ENCODE measurements at regions not wholly inside any gene's neighbourhood (a gene's known extent, or its start where the extent isn't known, plus 50 kb on each side); places are given as distances from the start of the nearest gene placed in this dataset.

DNA sequence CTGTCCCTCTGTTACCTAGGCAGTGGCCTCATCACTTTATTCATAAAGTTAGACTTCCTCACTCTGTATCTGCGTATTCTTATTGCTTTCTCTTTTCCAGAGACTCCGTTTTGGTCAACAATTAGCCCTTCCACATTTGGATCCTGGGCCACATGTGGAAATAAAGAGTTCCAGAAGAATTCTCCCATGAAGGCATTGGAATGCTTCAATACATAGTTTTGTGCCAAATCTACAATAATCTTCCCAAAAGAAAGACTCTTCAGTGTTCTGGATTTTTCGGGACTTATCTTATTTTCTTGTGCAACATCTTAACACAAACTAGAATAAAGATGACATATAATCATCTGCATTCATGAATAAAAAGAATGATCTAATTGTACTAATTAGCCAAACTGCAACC is 187.7 kb upstream of the BMP2 start:
- DNase-seq (ENCODE audit: extremely low spot score, insufficient read length, low read depth) (no peak), FAIRE-seq (no peak)

DNA sequence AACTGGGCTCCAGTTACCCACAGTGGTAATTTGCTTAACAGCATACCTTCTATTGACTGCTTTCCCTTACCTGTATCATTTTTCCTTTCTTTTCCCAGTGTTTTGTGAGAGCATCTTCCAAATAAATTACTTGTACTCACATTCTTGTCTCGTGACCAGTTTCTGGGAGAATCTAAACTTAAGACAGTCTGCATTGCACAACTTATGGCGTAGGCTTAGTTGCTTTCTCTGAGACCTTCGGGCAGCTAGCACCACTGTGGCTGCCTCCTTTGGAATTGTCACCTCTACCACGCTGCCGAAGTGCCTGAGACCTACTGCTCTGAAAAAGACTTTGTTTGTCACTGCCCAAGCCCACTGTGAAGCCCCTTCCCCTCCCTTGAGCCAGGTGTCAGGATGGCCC is 188.1 kb upstream of the BMP2 start:
- FAIRE-seq (no peak), DNase-seq (ENCODE audit: extremely low spot score, insufficient read length, low read depth) (no peak)

DNA sequence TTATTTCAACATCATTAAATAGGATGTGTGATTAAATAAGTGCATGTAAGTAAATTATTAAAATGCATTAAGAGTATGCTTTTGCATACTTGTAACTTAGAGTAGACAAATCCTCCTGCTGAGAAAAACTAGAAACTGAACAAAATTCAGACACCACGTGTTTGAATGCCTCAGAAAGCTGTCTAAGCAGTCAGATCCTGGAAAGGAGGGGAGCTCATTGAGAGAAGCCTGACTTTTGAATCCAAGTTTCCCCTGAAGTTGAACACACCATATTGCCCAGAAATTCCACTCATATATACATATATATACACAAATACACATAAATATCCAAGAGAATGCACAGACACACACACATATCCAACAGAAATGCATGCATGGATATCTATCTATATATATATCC is 190.0 kb upstream of the BMP2 start:
- no peak for FAIRE-seq
- DNase-seq (ENCODE audit: extremely low spot score, insufficient read length, low read depth), result no peak

DNA sequence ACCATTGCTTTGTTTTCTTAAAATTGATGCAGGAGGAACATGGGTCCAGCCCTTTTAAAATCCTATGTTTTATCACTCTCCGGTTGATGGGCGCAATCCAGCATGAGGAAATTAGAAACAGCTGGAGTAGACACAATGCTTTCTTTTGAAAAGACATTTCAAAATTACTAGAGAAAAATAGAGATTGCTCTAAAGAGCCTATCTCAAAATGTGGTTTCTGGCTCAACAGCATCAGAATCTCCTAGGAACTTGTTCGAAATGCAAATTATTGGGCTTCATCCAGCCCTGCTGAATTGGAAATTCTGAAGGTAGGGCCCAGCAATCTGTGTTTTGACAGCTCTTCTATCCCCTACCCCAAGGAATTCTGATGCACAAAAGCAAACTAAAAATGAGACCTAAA is 190.8 kb upstream of the BMP2 start:
- DNase-seq (ENCODE audit: extremely low spot score, insufficient read length, low read depth) (no peak), FAIRE-seq (no peak)

DNA sequence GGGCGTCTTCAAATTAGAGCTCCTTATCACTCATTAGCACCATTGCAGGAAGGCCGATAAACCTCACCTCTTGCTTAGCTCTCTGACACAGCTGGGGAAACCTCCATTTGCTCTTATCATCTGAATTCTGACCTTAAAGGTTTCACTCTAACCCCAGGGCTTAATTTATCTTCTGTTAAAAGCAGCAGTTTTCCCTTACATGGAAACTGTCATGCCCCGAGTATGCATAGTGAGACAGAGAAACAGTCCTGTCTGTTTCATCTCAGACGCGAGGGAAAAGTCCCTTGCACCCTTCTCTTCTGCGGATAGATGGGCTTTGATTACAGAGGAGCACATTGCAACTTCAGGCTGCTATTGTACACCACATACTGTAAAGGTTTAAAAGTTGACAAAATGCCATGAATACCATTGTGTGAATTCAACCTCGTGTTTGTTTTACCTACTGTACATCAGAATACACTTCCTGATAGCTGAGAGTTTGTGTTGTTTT is 191.5 kb upstream of the BMP2 start:
- FAIRE-seq, result no peak

DNA sequence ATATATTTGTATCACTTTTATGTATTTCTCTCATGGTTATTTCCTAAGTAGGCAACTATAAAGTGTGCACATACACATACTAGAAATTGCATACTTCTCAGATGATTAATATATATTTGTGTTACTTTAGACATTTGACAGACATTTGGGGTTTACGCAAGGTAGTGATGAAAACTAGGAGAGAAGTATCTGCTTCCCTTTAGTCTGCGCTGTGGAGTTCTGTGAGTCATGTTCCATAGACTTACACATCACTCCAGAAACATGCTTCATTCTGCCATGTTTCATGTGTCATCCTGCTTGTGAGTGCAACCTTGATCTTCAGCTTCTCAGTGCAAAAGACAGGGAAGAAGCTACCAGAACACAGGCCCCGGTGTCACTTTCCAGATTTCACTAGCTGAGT is 200.7 kb upstream of the BMP2 start:
- DNase-seq (ENCODE audit: extremely low spot score, insufficient read length, low read depth) (no peak), FAIRE-seq (no peak)

More for the DNA sequence above, 191.5 kb upstream of the BMP2 start:
- no peak for DNase-seq (ENCODE audit: extremely low spot score, insufficient read length, low read depth)

DNA sequence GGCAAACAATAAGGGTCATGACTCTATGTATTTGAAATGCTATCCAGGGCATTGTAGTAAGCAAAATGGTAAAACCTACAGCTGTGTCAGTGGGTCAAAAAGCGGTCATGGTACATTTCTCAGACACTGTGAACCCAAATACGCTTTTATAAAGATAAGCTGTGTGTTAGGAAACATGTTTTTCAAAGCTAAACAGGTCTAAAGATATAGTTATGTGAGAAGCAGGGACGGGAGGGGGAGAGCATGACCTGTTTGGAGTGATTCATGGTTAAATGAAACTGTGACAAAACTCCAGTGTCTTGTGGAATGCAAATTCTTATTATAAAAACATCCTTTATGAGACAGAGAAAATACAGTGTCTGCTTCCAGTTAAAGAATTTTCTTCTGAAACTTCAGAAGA is 205.4 kb upstream of the BMP2 start:
- no peak for DNase-seq (ENCODE audit: extremely low spot score, insufficient read length, low read depth)
- no peak for FAIRE-seq

DNA sequence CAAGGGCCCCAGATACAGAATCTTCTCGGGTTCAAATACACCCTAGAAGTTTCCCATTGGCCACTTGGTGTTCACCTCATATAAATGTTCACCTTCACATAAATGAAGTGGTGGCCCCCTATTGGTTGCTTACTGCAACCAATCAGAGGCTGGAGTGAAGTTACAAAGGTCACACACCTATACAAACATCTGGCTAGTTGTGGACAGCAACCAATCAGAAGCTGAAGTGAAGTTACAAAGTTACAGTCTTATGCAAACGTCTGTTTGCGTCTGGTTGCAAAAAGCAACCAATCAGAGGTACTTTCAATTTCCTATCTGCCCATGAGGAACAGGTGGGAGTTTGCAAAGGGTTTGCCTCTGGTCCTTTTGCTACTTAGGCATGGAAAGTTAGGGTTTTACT is 206.5 kb upstream of the BMP2 start:
- DNase-seq (ENCODE audit: extremely low spot score, insufficient read length, low read depth), result no peak
- no peak for FAIRE-seq

DNA sequence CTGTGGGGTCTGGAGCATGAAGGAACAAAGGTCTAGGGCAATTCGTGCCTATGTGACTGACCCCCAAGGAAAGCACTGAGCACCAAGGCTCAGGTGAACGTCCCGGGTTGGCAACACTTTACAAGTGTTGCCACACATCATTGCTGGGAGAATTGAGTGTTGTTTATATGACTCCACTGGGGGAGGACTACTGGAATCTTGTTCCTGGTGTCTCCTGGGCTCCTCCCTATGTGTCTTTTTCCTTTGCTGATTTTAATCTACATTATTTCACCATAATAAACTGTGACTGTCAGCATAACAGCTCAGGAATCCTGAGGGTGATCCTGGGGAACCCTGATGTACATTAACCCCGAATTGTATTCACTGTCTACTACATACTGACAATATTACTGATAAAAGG is 207.7 kb upstream of the BMP2 start:
- DNase-seq (ENCODE audit: extremely low spot score, insufficient read length, low read depth) (no peak), FAIRE-seq (no peak)

DNA sequence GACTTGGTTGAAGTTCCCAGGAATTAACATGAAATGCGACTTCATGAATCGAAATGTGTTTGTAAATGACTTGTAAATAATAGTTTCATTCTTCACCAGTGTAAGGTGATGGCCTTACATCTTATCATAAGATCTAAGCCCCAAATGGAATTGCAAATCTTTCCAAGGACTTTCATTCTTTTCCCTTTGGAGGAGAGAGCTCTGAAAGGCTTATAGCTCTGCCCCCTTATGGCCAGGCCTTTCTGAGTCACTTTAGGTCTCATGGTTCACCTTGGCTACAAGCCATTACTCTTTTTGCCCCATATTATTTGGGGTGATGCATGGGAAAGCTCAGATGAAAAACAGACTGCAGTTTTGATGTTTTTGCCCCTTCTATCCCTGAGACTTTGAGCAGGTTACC is 209.1 kb upstream of the BMP2 start:
- no peak for DNase-seq (ENCODE audit: extremely low spot score, insufficient read length, low read depth)
- FAIRE-seq, result no peak

DNA sequence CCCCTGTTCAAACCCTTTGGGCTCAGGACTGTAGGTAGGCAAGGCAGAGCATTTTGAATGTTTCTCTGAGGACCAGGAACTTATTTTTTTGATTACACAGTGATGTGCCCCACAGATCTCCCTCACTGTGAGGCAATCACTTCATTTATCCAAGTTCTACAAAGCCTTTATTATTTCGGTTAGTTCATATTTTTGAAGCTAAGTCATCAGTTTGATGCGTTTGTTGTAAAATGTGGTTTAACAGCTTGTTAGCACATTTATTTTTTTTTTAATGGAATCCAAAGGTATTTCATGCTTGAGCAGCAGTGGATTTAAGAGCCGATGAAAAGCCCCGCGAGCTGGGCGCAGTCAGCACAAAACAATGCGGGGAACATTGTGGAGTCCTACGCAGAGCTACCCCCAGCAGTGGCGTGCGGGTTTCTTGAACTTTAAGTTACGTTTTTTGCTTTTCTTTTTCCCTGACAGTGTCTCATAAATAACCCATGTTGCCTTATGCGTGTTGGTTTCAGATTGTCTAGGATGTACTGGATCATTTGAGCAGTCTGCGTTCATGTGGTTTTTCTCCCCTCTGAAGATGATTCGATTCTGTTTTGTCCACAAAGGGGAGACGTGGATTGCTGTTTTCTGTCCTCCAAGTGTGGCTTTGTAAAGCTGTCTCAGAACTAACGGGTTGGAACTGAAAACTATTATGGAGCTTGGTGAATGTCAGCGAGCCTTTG is 233.6 kb upstream of the BMP2 start:
- FAIRE-seq, result no peak

DNA sequence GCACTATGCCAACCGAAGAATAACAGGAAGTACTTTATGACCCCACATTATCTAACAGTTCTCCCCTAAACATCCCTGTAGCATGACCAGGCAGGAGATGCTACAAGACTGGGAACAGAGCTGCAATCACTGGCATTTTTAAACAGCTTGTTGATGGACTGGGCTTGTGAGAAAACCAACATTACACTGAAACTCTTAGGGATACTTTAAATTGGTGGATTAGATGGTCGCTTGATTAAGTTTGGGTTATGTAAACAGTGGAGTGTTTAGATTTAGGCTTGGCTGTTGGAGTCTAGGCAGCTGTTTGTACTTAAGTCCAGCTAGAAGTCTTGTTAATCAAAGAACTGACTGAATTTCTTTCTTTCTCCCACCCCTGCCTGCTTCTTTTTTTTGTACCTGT is 234.1 kb upstream of the BMP2 start:
- DNase-seq (ENCODE audit: extremely low spot score, insufficient read length, low read depth) (no peak), FAIRE-seq (no peak)

More for the DNA sequence above, 233.6 kb upstream of the BMP2 start:
- no peak for DNase-seq (ENCODE audit: extremely low spot score, insufficient read length, low read depth)

DNA sequence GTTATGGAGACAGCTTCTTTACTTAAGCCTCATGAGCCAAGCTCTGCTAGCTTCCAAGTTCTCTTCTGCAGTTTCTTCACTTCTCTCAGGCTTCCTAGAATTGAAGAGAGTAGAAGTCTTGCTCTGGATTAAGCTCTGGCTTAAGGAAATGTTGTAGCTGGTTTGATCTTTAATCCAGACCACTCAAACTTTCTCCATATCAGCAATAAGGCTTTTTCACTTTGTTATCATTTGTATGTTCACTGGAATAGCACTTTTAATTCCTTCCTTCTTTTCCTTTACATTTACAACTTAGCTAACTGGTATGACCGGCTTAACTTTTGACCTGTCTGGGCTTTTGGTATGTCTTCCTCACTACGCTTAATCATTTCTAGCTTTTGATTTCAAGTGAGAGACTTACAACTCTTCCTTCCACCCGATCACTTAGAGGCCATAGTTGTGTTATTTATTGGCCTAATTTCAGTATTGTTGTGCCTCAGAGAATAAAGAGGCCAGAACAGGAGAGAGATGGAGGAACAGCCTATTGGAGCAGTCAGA is 236.6 kb upstream of the BMP2 start:
- no peak for FAIRE-seq
- no peak for DNase-seq (ENCODE audit: extremely low spot score, insufficient read length, low read depth)

DNA sequence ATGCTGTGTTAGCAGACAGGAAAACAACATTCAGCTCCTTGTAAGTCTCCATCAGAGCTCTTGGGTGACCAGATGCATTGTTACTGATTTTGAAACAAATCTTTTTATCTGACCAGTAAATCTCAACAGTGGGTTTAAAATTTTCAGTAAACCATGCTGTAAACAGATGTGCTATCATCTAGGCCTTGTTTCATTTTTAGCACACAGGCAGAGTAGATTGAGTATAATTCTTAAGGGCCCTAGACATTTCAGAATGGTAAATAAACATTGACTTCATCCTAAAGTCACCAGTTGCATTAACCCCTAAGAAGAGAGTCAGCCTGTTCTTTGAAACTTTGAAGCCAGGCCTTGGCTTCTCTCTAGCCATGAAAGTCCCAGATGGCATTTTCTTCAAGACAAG is 237.2 kb upstream of the BMP2 start:
- FAIRE-seq (no peak), DNase-seq (ENCODE audit: extremely low spot score, insufficient read length, low read depth) (no peak)

DNA sequence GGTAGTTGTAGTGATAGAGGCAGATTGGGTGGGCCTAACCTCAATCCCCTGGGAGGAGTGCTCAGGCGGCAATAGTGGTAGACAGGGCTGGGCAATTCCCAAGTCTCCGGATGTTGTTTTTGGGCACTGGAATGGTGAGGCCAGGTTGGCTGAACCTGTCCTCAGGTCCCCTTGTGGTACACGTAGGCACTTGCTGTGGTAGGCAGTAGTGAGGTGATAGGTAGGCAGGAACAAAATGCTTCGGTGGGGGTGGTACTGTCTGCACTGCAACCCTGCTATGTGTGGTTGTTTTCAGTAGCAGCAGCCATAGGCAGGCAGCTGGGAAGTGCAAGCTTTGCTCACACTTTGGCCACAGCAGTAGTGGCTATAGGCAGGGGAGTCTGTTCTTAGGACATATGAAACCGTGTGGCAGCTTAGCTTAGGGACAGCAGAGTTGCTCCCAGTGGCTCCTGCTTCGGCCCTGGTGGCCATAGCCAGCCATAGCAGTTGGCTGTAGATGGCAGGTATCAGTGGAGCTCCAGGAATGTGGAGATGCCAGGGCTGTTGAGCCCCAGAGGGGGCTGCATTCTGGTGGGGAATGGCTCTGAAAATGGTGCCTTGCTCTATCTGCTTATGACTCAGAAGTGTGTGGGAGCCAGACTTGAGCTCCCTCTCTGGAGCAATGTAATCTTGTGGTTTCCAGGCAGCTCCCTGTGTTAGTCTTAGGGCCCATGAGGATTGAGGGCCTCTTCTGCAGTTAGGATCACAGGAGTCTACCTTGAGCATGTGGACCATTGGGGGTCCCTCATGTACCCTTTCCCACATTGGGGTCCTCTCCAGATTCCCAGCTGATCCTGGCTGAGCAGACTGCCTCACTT is 241.8 kb upstream of the BMP2 start:
- no peak for DNase-seq (ENCODE audit: extremely low spot score, insufficient read length, low read depth)
- FAIRE-seq, result no peak

DNA sequence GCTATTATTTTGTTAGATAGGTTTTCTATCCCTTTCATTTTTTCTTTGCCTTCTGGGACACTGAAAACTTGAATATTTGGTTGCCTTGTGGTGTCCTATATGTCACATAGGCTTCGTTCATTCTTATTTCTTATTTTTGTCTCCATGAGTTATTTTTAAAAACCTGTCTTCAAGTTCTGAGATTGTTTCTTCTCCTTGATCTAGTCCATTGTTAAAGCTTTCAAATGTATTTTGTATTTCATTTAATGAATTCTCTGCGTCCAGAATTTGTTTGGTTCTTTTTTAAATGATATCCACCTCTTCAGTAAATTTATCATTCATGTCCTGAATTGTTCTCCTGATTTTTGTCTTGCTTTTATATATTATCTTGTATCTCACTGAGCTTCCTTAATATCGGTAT is 243.2 kb upstream of the BMP2 start:
- FAIRE-seq (no peak), DNase-seq (ENCODE audit: extremely low spot score, insufficient read length, low read depth) (no peak)

DNA sequence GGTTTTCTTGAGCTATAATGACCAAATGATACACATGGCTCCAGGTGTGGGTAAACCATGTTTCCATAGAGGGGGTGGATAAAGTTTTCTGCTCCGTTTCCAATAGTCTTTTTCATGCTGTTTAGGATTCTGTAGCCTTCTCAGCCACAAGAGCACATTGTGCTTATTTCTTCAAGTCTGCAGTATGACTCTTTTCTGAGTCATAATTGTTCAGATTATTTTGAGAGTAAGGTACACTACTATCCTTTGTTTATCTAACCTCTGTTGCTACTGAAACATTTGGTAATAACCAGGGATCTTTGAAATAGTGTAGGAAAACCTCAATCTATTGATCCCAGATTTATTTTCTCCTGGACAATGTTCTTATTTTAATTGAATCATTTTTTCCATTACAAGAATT is 247.9 kb upstream of the BMP2 start:
- DNase-seq (ENCODE audit: extremely low spot score, insufficient read length, low read depth) (no peak), FAIRE-seq (no peak)

DNA sequence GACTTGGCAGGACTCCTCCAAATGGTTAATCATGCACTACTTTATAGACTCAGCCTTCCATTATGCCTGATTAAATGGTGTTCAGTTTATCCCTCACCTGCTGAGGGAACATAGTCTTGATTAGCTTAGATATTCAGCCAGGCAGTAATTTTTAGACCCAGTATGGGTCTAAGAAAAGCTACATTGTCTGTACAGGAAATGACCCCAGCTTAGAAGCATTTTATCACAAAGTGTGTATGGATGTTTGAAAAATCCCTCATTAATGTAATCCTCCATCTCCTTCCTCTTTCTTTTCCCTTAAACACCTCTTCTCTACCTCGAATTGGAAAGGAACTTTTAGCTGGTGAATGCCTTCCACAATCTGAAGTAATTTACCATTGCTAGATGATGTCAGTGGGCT is 252.2 kb upstream of the BMP2 start:
- DNase-seq (ENCODE audit: extremely low spot score, insufficient read length, low read depth), result no peak
- no peak for FAIRE-seq

DNA sequence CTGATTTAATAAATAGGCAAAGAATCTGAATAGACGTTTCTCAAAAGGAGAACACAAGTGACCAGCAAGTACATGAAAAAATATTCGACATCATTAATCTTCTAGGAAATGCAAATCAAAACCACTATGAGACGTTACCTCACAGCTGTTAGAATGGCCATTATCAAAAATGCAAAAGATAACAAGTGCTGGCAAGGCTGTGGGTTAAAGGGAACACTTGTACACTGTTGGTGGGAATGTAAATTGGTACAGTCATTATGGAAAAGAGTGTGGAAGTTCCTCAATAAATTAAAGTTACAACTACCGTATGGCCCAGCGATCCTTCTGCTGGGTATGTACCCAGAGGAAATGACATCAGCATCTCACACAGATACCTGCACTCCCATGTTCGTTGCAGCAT is 253.9 kb upstream of the BMP2 start:
- FAIRE-seq, result no peak
- DNase-seq (ENCODE audit: extremely low spot score, insufficient read length, low read depth), result no peak

DNA sequence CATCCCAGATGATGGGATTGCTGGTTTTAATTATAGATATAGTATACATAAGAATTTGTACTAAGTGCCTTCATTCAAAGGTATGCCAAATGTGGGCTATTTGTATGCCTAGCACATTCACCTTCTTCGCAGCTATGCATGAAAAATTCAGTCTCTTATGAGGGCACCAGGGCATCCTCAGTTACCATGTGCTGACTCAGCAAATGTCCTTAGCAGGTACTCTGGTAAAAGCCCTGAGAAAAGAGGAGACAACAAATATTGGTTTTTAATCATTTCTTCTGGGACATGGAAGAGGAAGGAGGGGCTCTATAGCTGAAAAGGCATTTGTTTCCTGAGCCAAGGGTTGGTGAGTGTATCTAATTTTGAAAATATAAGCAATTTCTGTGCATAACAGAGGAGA is 258.1 kb upstream of the BMP2 start:
- DNase-seq (ENCODE audit: extremely low spot score, insufficient read length, low read depth) (no peak), FAIRE-seq (no peak)

DNA sequence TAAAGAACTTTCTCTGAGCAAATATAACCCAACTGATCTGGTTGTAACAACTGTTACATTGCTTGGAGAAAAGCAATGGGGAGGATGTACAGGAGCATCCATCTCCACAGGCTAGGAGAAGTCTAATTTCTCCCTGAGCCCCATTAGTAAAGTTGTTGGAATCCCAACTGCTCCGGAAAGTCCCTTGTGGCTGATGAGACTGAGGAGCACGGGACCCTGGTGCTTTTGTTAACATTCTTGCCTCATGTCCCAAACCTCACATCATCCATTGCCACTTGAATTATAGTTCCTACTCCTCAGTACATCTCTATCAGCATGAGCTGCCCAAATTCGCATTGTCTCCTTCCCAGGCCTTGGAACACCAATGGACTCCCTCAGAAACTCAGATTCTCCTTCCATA is 260.6 kb upstream of the BMP2 start:
- FAIRE-seq, result no peak
- DNase-seq (ENCODE audit: extremely low spot score, insufficient read length, low read depth), result no peak

Data from GM18507 (cell line).